SK-N-SH (cell line): ENCODE measurements at regions not wholly inside any gene's neighbourhood (a gene's known extent, or its start where the extent isn't known, plus 50 kb on each side); places are given as distances from the start of the nearest gene placed in this dataset.
"Not testable (repeated sequence)": the region's sequence is repeated elsewhere in the genome, so short reads cannot be mapped to it uniquely, and the experiment has no call there.

ENCODE experiments used
- CTCF ChIA-PET: fragments of 300-600, 350-600 bp; formaldehyde crosslinking; extraction: SDS; loops from one replicate; lab custom pipeline; 2021; lab: Yijun Ruan, JAX
- POLR2A ChIA-PET: fragments of 350-600 bp; sonication (Branson Sonifier 250); formaldehyde crosslinking; extraction: SDS; loops from one replicate; lab custom pipeline; 2020; ENCODE audit warnings: antibody characterized with exemption, inconsistent platforms; lab: Yijun Ruan, JAX
- DNase-seq: peaks from one replicate; pipeline ENCODE4 v3.0.0; 2012
- H2AFZ ChIP-seq: fragments of 200-600 bp; sonication (generic); 2 replicates; pipeline ENCODE4 v1.8.1; 2016; ENCODE audit warnings: antibody characterized with exemption, mild to moderate bottlenecking, low read depth
- H3F3A ChIP-seq: fragments of 200-600 bp; sonication (generic); replicated peaks from 2 replicates; pipeline ENCODE3; 2016; ENCODE audit warnings: antibody characterized with exemption, mild to moderate bottlenecking; ENCODE audit not compliant: insufficient read depth
- H3K27ac ChIP-seq, 2 experiments: fragments of 200-500 bp in 1 of 2; fragments of 200-600 bp in 1 of 2; sonication (Bioruptor generic) in 1 of 2; sonication (generic), shearing (Covaris generic) in 1 of 2; 2 replicates each; pipeline versions ENCODE4 v1.5.1 to v1.6.1; 2014 to 2016; ENCODE audit warnings: low read depth in 2 of 2, inconsistent platforms in 1 of 2, low read length in 1 of 2, mild to moderate bottlenecking in 1 of 2, mixed read lengths in 1 of 2
- H3K27me3 ChIP-seq: fragments of 200-600 bp; sonication (generic), shearing (Covaris generic); 2 replicates; pipeline ENCODE4 v1.6.1; 2016; ENCODE audit warnings: mixed run types; ENCODE audit not compliant: insufficient read depth
- H3K36me3 ChIP-seq, 2 experiments: fragments of 200-500 bp in 1 of 2; fragments of 200-600 bp in 1 of 2; sonication (Bioruptor generic) in 1 of 2; sonication (generic) in 1 of 2; replicated peaks in 1 of 2; 2 replicates each; pipeline versions ENCODE3 to v1.5.1; 2014 to 2016; ENCODE audit warnings: low read length in 1 of 2, mild to moderate bottlenecking in 1 of 2; ENCODE audit not compliant: insufficient read depth in 2 of 2, control insufficient read depth in 1 of 2
- H3K4me1 ChIP-seq, 2 experiments: fragments of 200-500 bp in 1 of 2; fragments of 200-600 bp in 1 of 2; sonication (Bioruptor generic) in 1 of 2; sonication (generic), shearing (Covaris generic) in 1 of 2; 2 replicates each; pipeline versions ENCODE4 v1.5.1 to v1.6.1; 2014 to 2016; ENCODE audit warnings: low read depth in 1 of 2, low read length in 1 of 2, mixed run types in 1 of 2; ENCODE audit not compliant: insufficient read depth in 2 of 2, control insufficient read depth in 1 of 2
- H3K4me2 ChIP-seq: fragments of 200-600 bp; sonication (generic), shearing (Covaris generic); 2 replicates; pipeline ENCODE4 v1.6.1; 2017; ENCODE audit warnings: mixed run types
- H3K4me3 ChIP-seq, 2 experiments: fragments of 200-500 bp in 1 of 2; fragments of 200-600 bp in 1 of 2; sonication (Bioruptor generic) in 1 of 2; sonication (generic), shearing (Covaris generic) in 1 of 2; 2 replicates each; pipeline versions ENCODE4 v1.5.1 to v1.8.1; 2014 to 2016; ENCODE audit warnings: low read depth in 2 of 2, inconsistent platforms in 1 of 2, low read length in 1 of 2, mild to moderate bottlenecking in 1 of 2, mixed read lengths in 1 of 2, moderate library complexity in 1 of 2
- H3K79me2 ChIP-seq: fragments of 200-600 bp; sonication (generic); 2 replicates; pipeline ENCODE4 v1.8.1; 2017; ENCODE audit warnings: mild to moderate bottlenecking; ENCODE audit not compliant: insufficient read depth
- H3K9ac ChIP-seq: fragments of 200-600 bp; sonication (generic); 2 replicates; pipeline ENCODE4 v1.6.1; 2017; ENCODE audit warnings: mixed run types
- H3K9me2 ChIP-seq: fragments of 200-600 bp; sonication (generic); 2 replicates; pipeline ENCODE4 v1.6.1; 2017; ENCODE audit warnings: mixed run types
- H3K9me3 ChIP-seq: fragments of 200-600 bp; sonication (generic); 2 replicates; pipeline ENCODE4 v1.6.1; 2017; ENCODE audit warnings: mixed run types, mild to moderate bottlenecking, moderate library complexity
- H4K20me1 ChIP-seq: fragments of 200-600 bp; sonication (generic); 2 replicates; pipeline ENCODE4 v1.6.1; 2017; ENCODE audit warnings: mild to moderate bottlenecking, mixed run types; ENCODE audit not compliant: insufficient read depth
- ELF1 ChIP-seq: IDR thresholded peaks from 2 replicates; pipeline ENCODE4 v1.4.0; 2012
- EP300 ChIP-seq, 2 experiments: IDR thresholded peaks; 2 replicates each; pipeline versions ENCODE4 v1.4.0 to v1.6.1; 2012; ENCODE audit warnings: borderline replicate concordance in 1 of 2, low read depth in 1 of 2, low read length in 1 of 2
- FOXJ3 ChIP-seq: sonication (generic); formaldehyde crosslinking; IDR thresholded peaks from 2 replicates; pipeline ENCODE4 v1.5.1; 2020; ENCODE audit warnings: mild to moderate bottlenecking, missing genetic modification reagents
- GABPA ChIP-seq: IDR thresholded peaks from 2 replicates; pipeline ENCODE4 v1.4.0; 2012; ENCODE audit warnings: low read depth, mild to moderate bottlenecking
- GATA2 ChIP-seq: sonication (generic); formaldehyde crosslinking; IDR thresholded peaks from 2 replicates; pipeline ENCODE4 v1.5.0; 2020; ENCODE audit warnings: mild to moderate bottlenecking, missing genetic modification reagents
- IRF3 ChIP-seq: fragments of 150-350 bp; IDR thresholded peaks from 2 replicates; pipeline ENCODE4 v1.6.1; 2016; ENCODE audit warnings: mild to moderate bottlenecking, low read depth, low read length
- MAX ChIP-seq: IDR thresholded peaks from 2 replicates; pipeline ENCODE4 v1.4.0; 2012; ENCODE audit warnings: low read depth
- NRF1 ChIP-seq: IDR thresholded peaks from 2 replicates; pipeline ENCODE4 v1.6.1; 2012; ENCODE audit warnings: low read depth, mild to moderate bottlenecking, low read length
- PBX3 ChIP-seq: IDR thresholded peaks from 2 replicates; pipeline ENCODE4; 2012
- RAD21 ChIP-seq: IDR thresholded peaks from 2 replicates; pipeline ENCODE4 v1.6.1; 2012; ENCODE audit warnings: mild to moderate bottlenecking, low read length
- REST ChIP-seq: IDR thresholded peaks from 2 replicates; pipeline ENCODE4 v1.6.1; 2012; ENCODE audit warnings: mild to moderate bottlenecking, low read depth, low read length, moderate library complexity
- RFX5 ChIP-seq: IDR thresholded peaks from 2 replicates; pipeline ENCODE4 v1.6.1; 2012; ENCODE audit warnings: mild to moderate bottlenecking, improper control_type of control experiment, low read length
- SMC3 ChIP-seq: IDR thresholded peaks from 2 replicates; pipeline ENCODE4 v1.6.1; 2012; ENCODE audit warnings: low read depth, low read length, improper control_type of control experiment
- TCF12 ChIP-seq: IDR thresholded peaks from 2 replicates; pipeline ENCODE4 v1.4.0; 2012
- TEAD4 ChIP-seq: IDR thresholded peaks from 2 replicates; pipeline ENCODE4 v1.4.0; 2012; ENCODE audit warnings: mild to moderate bottlenecking, borderline replicate concordance; ENCODE audit not compliant: insufficient read depth
- YY1 ChIP-seq: IDR thresholded peaks from 2 replicates; pipeline ENCODE4 v1.4.0; 2012; ENCODE audit warnings: low read depth, mild to moderate bottlenecking
- WGBS: methylation state at CpG from one replicate; pipeline ENCODE4 v1.1.6; 2017; ENCODE audit warnings: low lambda C conversion rate; 5-methylcytosine and 5-hydroxymethylcytosine counted together
- TF ChIP-seq, protein P1 (sequence below): IDR thresholded peaks from 2 replicates; pipeline ENCODE4 v1.4.0; 2012; ENCODE audit warnings: low read depth, borderline replicate concordance

GRCh38 chr4:142897518-142897917 is 51.4 kb upstream of the INPP4B start:
- H3K4me2 ChIP-seq, H3K9ac ChIP-seq, H3K27ac ChIP-seq, POLR2A ChIA-PET, CTCF ChIA-PET, H2AFZ ChIP-seq, H3K9me2 ChIP-seq, H4K20me1 ChIP-seq, H3K9me3 ChIP-seq, DNase-seq, H3K36me3 ChIP-seq, H3K4me1 ChIP-seq, H3K27me3 ChIP-seq, H3K79me2 ChIP-seq, H3K4me3 ChIP-seq, H3F3A ChIP-seq: not testable (repeated sequence)
- 85% methylated on average over 12 of the region's 28 CpGs for WGBS

DNA sequence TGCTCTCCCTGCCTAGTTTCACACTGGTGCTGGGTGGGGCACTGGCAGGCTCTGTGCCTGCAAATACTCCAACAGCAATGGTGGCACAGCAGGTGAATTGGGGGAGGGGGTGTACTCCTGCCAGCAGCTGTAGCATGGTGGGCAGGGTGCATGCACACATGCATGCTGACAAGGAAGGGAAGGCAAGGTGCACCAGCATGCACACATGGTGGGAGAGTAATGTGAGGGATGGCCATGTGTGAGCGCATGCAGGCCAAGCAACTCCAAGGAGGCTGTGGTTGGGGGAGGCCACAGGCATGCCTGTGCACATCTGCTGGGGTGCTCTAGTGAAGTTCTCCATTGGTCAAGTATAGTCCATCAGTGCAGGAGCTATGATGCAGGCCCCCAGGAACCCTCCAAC is 54.5 kb upstream of the INPP4B start:
- no peaks in the 10 kb centered on the region for H3K9me3 ChIP-seq
- POLR2A ChIA-PET: no interaction called here
- CTCF ChIA-PET: no interaction called here
- no peaks in the 10 kb centered on the region for H3K36me3 ChIP-seq
- no peak overlapping the region for H2AFZ ChIP-seq
- H3K4me2 ChIP-seq: no peak overlapping the region
- H3K9me2 ChIP-seq: no peaks in the 10 kb centered on the region
- no peaks in the 10 kb centered on the region for H3F3A ChIP-seq
- no peak for TF ChIP-seq ELF1
- TF ChIP-seq GABPA: no peak
- no peak for TF ChIP-seq EP300 (IDR thresholded peaks at IDR 0.05; ENCODE audit: borderline replicate concordance in 1 of 2, low read depth in 1 of 2, low read length in 1 of 2)
- no peak for TF ChIP-seq MAX
- TF ChIP-seq YY1: no peak
- no peak for TF ChIP-seq TCF12
- TF ChIP-seq NRF1: no peak
- TF ChIP-seq GATA2 (CRISPR knock-in tag): no peak
- no peak for TF ChIP-seq FOXJ3
- TF ChIP-seq IRF3: no peak
- TF ChIP-seq REST: no peak
- TF ChIP-seq SMC3: no peak
- TF ChIP-seq, protein P1, sequence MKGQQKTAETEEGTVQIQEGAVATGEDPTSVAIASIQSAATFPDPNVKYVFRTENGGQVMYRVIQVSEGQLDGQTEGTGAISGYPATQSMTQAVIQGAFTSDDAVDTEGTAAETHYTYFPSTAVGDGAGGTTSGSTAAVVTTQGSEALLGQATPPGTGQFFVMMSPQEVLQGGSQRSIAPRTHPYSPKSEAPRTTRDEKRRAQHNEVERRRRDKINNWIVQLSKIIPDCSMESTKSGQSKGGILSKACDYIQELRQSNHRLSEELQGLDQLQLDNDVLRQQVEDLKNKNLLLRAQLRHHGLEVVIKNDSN: no peak
- no peak for TF ChIP-seq PBX3
- no peak for TF ChIP-seq RFX5
- TF ChIP-seq TEAD4: no peak
- TF ChIP-seq RAD21: no peak
- H4K20me1 ChIP-seq: no peaks in the 10 kb centered on the region
- H3K27me3 ChIP-seq: no peaks in the 10 kb centered on the region
- no peaks in the 10 kb centered on the region for H3K79me2 ChIP-seq
- H3K27ac ChIP-seq: no peak overlapping the region
- no peak for DNase-seq
- H3K4me1 ChIP-seq: no peaks in the 10 kb centered on the region
- WGBS: 67% methylated on average over 1 of the region's 1 CpG
- no peak overlapping the region for H3K9ac ChIP-seq
- no peak overlapping the region for H3K4me3 ChIP-seq
